RCC 7860 (cell line): ENCODE measurements at regions not wholly inside any gene's neighbourhood (a gene's known extent, or its start where the extent isn't known, plus 50 kb on each side); places are given as distances from the start of the nearest gene placed in this dataset.

ENCODE experiments used
- DNase-seq: peaks from one replicate; pipeline ENCODE4 v3.0.0-alpha.2; 2015; ENCODE audit warnings: low spot score
- FAIRE-seq: peaks from 2 replicates; lab custom pipeline; 2012; peaks lifted over from hg19 to GRCh38; lab: Jason Lieb, UNC

DNA sequence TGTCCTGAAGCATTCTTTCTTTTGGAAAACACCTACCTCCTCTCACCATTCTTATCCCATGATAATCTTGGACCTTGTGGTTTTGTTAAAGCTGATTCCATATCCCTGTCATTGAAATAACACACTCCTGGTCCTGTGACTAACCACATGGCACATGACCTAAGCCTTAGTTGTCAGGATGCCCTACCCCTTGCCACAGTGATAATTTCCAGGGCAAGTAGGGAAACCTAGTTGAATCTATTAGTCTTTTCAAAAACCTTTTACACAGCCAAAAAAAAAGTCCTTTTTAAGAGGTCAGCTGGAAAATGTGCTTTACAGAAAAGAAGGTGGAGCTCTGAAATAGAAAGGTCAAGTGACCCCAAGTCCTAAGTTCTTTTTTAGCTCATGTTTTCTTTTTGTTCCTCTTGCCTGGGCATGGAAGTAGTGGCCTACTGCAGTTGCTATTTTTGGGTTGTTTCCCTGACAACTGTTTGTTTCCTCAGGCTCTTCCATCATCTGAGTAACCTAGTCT, 608.4 kb downstream of the LRFN5 start:
- DNase-seq, result peak; percentile 86
- peak; percentile 89 for FAIRE-seq

DNA sequence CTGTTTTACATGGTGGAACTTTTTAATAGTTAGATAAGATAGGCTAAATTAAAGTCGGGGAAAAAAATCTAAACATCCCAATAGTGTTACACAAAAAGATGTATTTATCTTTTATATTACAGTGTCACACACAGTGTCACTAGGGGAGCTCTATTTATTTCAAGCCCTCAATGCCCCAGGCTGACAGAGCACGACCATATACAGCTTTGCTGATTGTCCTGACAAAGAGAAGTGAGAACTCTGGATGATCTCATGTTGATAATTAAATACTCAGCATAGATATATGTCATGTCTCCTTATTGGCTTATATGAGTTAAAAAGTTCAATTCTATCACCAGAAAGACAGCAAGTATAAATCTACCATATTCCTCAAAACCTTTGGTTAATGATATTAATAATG, 594.3 kb downstream of the LRFN5 start:
- FAIRE-seq (no peak), DNase-seq (no peak)

DNA sequence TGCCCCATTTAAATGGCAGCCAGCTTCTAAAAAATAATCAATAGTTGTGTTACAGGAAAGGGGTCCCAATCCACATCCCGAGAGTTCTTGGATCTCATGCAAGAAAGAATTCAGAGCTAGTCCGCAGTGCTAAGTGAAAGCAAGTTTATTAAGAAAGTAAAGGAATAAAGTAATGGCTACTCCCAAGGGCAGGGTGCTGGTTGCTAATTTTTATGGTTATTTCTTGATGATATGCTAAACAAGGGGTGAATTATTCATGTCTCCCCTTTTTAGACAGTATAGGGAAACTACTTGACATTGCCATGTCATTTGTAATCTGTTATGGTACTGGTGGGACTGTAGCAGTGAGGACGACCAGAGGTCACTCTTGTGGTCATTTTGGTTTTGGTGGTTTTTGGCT, 591.3 kb downstream of the LRFN5 start:
- no peak for FAIRE-seq
- DNase-seq, result peak; percentile 4

- DNase-seq (peak; percentile 71), FAIRE-seq (peak; percentile 84)
These were observed 586.3 kb downstream of the LRFN5 start for GRCh38 chr14:42192738-42193653.

- no peak for DNase-seq
- no peak for FAIRE-seq
These were observed 584.1 kb downstream of the LRFN5 start for GRCh38 chr14:42190744-42191143.

DNA sequence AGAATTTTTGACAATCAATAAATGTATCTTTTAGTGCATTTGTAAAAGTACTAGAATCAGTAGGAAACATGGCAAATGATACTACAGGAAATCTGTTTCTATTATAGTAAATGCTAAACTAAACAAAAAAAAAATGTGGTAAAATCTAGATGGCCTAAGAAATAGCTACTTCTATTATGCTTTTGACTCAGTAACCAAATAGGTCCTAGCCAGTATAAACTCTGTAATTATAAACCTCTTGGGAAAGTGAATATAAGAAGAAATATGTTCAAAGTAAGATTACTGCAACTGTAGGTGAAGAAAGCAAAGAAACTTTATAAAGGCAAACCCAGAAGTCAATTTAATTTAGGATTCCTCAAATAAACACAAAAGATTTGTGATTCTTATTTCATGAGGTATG, 581.2 kb downstream of the LRFN5 start:
- FAIRE-seq (no peak), DNase-seq (no peak)

GRCh38 chr14:42185718-42186117, 579.0 kb downstream of the LRFN5 start:
- no peak for FAIRE-seq

GRCh38 chr14:42174357-42174756, 567.7 kb downstream of the LRFN5 start:
- FAIRE-seq (no peak), DNase-seq (no peak)

More at GRCh38 chr14:42185718-42186117, 579.0 kb downstream of the LRFN5 start:
- DNase-seq, result no peak

- FAIRE-seq (no peak), DNase-seq (no peak)
These were observed 566.5 kb downstream of the LRFN5 start for GRCh38 chr14:42173206-42173605.

- FAIRE-seq, result no peak
These were observed 565.6 kb downstream of the LRFN5 start for GRCh38 chr14:42172304-42172703.

GRCh38 chr14:42163136-42163535, 556.5 kb downstream of the LRFN5 start:
- FAIRE-seq (no peak), DNase-seq (no peak)

More at GRCh38 chr14:42172304-42172703, 565.6 kb downstream of the LRFN5 start:
- DNase-seq, result no peak

- FAIRE-seq (no peak), DNase-seq (no peak)
These were observed 552.5 kb downstream of the LRFN5 start for GRCh38 chr14:42159138-42159537.

- FAIRE-seq (no peak), DNase-seq (no peak)
These were observed 543.1 kb downstream of the LRFN5 start for GRCh38 chr14:42149609-42150261.

GRCh38 chr14:42145766-42146165, 539.1 kb downstream of the LRFN5 start:
- FAIRE-seq, result no peak

GRCh38 chr14:42143114-42143513, 536.4 kb downstream of the LRFN5 start:
- DNase-seq (no peak), FAIRE-seq (no peak)

More at GRCh38 chr14:42145766-42146165, 539.1 kb downstream of the LRFN5 start:
- DNase-seq, result no peak

DNA sequence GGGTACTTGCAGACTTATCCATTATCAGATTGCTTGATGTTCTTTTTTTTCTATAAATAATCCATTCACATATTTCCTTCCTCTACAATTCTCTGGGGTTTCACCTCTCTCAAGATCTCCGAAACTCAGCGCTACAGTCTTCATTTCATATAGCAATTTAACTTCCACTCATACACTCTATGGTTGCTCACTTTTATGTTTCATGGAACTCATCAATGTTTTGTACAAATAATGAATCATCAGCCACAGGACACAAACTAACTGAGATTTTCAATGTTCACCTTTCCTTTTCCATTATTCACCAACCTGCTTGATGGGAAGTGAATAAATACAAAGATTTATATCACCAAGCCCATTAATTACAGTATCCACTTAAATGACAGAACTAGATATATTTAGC, 534.7 kb downstream of the LRFN5 start:
- DNase-seq (no peak), FAIRE-seq (no peak)

GRCh38 chr14:42140831-42141279, 534.2 kb downstream of the LRFN5 start:
- DNase-seq, result peak; percentile 82
- FAIRE-seq, result peak; percentile 78

DNA sequence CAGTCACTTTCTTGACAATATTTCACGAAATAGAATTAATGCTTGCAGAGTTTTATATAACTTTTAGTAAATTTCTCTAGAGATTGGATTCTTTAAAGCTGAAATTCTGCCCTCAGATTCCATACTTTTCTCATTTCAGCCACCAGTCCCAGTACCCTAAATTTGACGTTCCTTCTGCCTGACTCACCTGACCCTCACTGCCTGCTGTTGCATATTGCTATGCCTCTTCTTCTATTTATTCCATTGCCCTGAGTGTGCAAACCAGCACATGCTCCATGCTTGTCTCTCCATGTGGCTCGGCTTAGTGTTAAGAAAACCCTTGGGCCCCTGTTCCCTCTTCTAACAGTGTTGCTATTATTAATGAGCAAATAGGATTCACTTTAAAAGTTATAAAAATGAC, 533.3 kb downstream of the LRFN5 start:
- FAIRE-seq (no peak), DNase-seq (no peak)

DNA sequence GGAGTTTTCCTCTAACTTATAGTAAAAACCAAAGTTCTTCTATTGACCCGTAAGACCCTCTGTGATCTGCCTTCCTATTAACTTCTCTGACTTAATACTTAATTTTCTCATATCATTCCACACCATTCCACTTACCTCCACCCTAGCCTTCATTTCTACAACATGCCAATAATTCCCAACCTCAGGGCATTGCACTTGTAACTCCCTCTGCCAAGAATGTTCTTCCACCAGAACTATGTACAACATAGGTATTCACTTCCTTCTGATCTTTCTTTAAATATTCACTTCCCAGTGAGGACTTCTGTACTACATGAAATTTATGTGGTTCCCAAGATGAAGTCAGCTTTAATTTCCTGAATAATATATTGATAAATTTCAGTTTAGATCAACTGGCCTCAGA, 531.7 kb downstream of the LRFN5 start:
- no peak for DNase-seq
- FAIRE-seq, result no peak

GRCh38 chr14:42130815-42131214, 524.1 kb downstream of the LRFN5 start:
- FAIRE-seq, result no peak

GRCh38 chr14:42123526-42123925, 516.9 kb downstream of the LRFN5 start:
- DNase-seq, result no peak
- FAIRE-seq, result no peak

More at GRCh38 chr14:42130815-42131214, 524.1 kb downstream of the LRFN5 start:
- DNase-seq, result no peak
